ENCODE measurements at regions not wholly inside any gene's neighbourhood (a gene's known extent, or its start where the extent isn't known, plus 50 kb on each side); places are given as distances from the start of the nearest gene placed in this dataset.
"Not testable (repeated sequence)": the region's sequence is repeated elsewhere in the genome, so short reads cannot be mapped to it uniquely, and the experiment has no call there.

- TF ChIP-seq CTCF (conservative IDR thresholded peaks at IDR 0.05), result no peak
- Mint-ChIP-seq H3K27ac (peak overlapping the region; percentile 8), H3K4me3 (no peak overlapping the region), H3K27me3 (peaks cover 20% of the 10 kb centered on the region), H3K36me3 (no peaks in the 10 kb centered on the region), H3K9me3 (no peaks in the 10 kb centered on the region), H3K4me1 (ENCODE audit: unreplicated experiment) (peaks cover 15% of the 10 kb centered on the region)
- DNase-seq (ENCODE audit: extremely low spot score, unreplicated experiment), result no peak
Measured at GRCh38 chr6:170146640-170147039, 144.2 kb downstream of the DLL1 start.

- not testable (repeated sequence) for H3K9me3 Mint-ChIP-seq; H3K36me3 Mint-ChIP-seq; DNase-seq (ENCODE audit: extremely low spot score, unreplicated experiment); H3K4me1 Mint-ChIP-seq (ENCODE audit: unreplicated experiment); H3K4me3 Mint-ChIP-seq
- Mint-ChIP-seq H3K27me3 (peaks cover 15% of the 10 kb centered on the region), H3K27ac (peak overlapping the region; percentile 8)
Measured at GRCh38 chr6:170146131-170146530, 144.7 kb downstream of the DLL1 start.

- not testable (repeated sequence) for H3K27ac Mint-ChIP-seq; H3K4me1 Mint-ChIP-seq (ENCODE audit: unreplicated experiment); H3K36me3 Mint-ChIP-seq; H3K9me3 Mint-ChIP-seq; DNase-seq (ENCODE audit: extremely low spot score, unreplicated experiment); H3K4me3 Mint-ChIP-seq
- peaks cover 13% of the 10 kb centered on the region for H3K27me3 Mint-ChIP-seq
Measured at GRCh38 chr6:170145716-170146115, 145.2 kb downstream of the DLL1 start.

GRCh38 chr6:170145272-170145592 is 145.6 kb downstream of the DLL1 start:
- Mint-ChIP-seq H3K9me3 (no peaks in the 10 kb centered on the region), H3K36me3 (no peaks in the 10 kb centered on the region), H3K27ac (no peak overlapping the region), H3K4me3 (no peak overlapping the region), H3K4me1 (ENCODE audit: unreplicated experiment) (peaks cover 9% of the 10 kb centered on the region), H3K27me3 (peaks cover 11% of the 10 kb centered on the region)
- DNase-seq (ENCODE audit: extremely low spot score, unreplicated experiment), result no peak
- TF ChIP-seq CTCF (conservative IDR thresholded peaks at IDR 0.05), result no peak

GRCh38 chr6:170144571-170145271 is 146.2 kb downstream of the DLL1 start:
- peaks cover 11% of the 10 kb centered on the region for H3K27me3 Mint-ChIP-seq
- no peak overlapping the region for H3K4me3 Mint-ChIP-seq
- no peak overlapping the region for H3K27ac Mint-ChIP-seq
- no peak for TF ChIP-seq CTCF (conservative IDR thresholded peaks at IDR 0.05)
- no peaks in the 10 kb centered on the region for H3K9me3 Mint-ChIP-seq
- no peak for DNase-seq (ENCODE audit: extremely low spot score, unreplicated experiment)
- H3K36me3 Mint-ChIP-seq, result no peaks in the 10 kb centered on the region
- peaks cover 9% of the 10 kb centered on the region for H3K4me1 Mint-ChIP-seq (ENCODE audit: unreplicated experiment)

- Mint-ChIP-seq H3K4me1 (ENCODE audit: unreplicated experiment) (peaks cover 5% of the 10 kb centered on the region), H3K27ac (no peak overlapping the region), H3K27me3 (peaks cover 8% of the 10 kb centered on the region), H3K4me3 (no peak overlapping the region), H3K36me3 (no peaks in the 10 kb centered on the region), H3K9me3 (no peaks in the 10 kb centered on the region)
- DNase-seq (ENCODE audit: extremely low spot score, unreplicated experiment), result peak; percentile 34
- no peak for TF ChIP-seq CTCF (conservative IDR thresholded peaks at IDR 0.05)
Measured at GRCh38 chr6:170143401-170144150, 147.3 kb downstream of the DLL1 start.

Measured in type B pancreatic cell (in vitro differentiated cells).